D721Med (cell line): ENCODE measurements at regions not wholly inside any gene's neighbourhood (a gene's known extent, or its start where the extent isn't known, plus 50 kb on each side); places are given as distances from the start of the nearest gene placed in this dataset.

Experiments used
- DNase-seq: peaks from one replicate; pipeline ENCODE4 v3.0.0; 2011; ENCODE audit warnings: low spot score; ENCODE audit not compliant: insufficient read length
- FAIRE-seq: peaks from 2 replicates; lab custom pipeline; 2011; peaks lifted over from hg19 to GRCh38; lab: Jason Lieb, UNC
- TF ChIP-seq, protein P1 (sequence below): IDR thresholded peaks from 2 replicates; pipeline ENCODE4 v1.5.1; 2012; ENCODE audit warnings: mild to moderate bottlenecking, control low read depth; ENCODE audit not compliant: insufficient read depth; ENCODE audit errors: missing control alignments

- TF ChIP-seq, protein P1, sequence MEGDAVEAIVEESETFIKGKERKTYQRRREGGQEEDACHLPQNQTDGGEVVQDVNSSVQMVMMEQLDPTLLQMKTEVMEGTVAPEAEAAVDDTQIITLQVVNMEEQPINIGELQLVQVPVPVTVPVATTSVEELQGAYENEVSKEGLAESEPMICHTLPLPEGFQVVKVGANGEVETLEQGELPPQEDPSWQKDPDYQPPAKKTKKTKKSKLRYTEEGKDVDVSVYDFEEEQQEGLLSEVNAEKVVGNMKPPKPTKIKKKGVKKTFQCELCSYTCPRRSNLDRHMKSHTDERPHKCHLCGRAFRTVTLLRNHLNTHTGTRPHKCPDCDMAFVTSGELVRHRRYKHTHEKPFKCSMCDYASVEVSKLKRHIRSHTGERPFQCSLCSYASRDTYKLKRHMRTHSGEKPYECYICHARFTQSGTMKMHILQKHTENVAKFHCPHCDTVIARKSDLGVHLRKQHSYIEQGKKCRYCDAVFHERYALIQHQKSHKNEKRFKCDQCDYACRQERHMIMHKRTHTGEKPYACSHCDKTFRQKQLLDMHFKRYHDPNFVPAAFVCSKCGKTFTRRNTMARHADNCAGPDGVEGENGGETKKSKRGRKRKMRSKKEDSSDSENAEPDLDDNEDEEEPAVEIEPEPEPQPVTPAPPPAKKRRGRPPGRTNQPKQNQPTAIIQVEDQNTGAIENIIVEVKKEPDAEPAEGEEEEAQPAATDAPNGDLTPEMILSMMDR, result no peak
- DNase-seq, result no peak
- FAIRE-seq, result no peak
Measured at GRCh38 chr4:136516371-136516770, 1015.9 kb downstream of the PCDH18 start.

DNA sequence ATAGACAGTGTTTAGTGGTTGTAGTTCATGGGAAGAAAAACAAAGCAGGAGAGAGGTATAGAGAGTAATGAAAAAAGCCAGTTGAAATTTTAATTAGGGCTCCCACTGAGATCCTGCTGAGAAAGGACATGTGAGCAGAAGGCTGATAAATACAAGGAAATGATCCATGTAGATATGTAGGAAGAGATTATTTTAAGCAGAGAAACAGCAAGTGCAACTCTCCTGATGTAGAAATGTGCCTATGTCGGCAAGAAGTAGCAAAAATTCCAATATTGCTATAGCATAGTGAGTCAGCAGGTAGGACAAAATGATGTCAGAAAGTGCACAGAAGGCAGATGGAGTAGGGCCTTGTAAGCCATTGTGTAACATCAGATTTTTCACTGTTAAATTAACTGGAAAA lies 1027.3 kb downstream of the PCDH18 start:
- DNase-seq (no peak), FAIRE-seq (no peak)
- TF ChIP-seq, protein P1, result no peak

DNA sequence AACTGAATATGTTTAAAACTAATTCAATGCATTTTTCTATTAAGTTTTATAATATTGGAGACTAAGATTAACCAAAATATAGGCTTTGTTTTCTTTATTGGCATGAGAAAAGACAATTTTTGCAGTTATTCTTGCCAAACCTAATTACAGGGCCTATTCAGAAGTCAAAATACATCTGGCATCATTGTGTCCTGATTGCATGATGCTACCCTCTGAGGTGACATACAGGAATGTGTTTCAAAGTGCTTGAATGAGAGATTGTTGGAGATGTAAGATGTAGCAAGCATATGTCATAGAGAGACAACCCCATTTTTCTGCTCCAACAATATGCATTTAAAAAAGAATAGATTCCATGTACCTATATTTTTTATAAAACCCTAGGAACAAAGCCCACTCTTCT lies 1036.4 kb downstream of the PCDH18 start:
- TF ChIP-seq, protein P1, result no peak
- FAIRE-seq (no peak), DNase-seq (no peak)

DNA sequence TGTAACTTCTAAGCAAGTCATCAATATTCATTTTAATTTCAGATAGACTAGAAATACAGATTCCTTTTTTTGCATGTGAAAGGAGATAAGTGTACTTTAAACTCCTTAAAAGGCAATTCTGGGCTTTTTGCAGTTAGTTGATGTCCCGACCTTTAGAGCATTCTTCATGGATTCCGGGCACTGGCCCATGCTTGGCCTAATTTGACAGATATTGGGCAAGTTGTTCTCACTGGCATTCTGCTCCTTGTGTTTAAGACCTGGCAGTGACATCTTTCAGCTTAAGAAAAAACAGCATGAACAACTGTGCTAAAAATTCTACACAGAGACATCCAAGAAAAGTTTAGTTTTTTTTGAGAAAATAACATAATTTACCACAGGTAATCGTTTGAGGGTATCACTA lies 1037.2 kb downstream of the PCDH18 start:
- DNase-seq, result no peak
- TF ChIP-seq, protein P1, result no peak
- FAIRE-seq, result no peak

GRCh38 chr4:136489101-136489500 lies 1043.2 kb downstream of the PCDH18 start:
- FAIRE-seq (no peak), DNase-seq (no peak)
- TF ChIP-seq, protein P1, result no peak

DNA sequence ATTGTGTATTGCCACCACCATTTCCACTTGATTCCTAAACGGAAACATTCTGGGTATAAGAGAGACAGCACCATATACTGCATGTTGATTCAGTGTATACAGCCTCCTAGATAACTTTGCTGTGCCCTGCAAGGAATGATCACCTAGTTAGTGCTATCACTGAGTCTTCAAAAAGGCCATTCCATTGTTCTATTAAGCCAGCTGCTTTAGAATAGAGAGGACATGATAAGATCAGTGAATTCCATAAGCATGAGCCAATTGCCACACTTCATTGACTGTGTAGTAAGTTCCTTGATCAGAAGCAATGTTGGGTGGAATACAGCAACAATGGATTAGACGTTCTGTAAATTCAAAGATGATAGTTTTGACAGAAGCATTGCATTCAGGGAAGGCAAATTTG lies 1047.3 kb downstream of the PCDH18 start:
- TF ChIP-seq, protein P1, result no peak
- DNase-seq (no peak), FAIRE-seq (no peak)

DNA sequence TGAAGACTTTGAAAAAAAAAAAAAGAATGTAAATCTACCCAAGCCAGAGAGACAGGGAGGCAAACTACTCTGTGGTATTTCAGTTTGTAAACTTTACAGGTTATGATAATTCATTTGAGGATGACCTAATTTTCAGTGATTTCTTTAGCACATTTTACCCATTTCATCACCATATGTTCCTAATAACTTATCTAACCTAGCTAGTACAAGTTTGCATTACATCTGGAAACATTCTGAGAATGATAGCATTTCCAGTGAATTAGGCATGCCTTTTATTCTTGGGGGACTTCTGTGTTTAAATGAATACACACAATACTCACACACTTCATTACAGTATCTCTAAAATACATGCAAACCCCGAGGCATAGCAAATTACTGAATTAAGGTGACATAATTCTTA lies 1055.5 kb downstream of the PCDH18 start:
- FAIRE-seq, result no peak
- TF ChIP-seq, protein P1, result no peak

More for the DNA sequence above, 1055.5 kb downstream of the PCDH18 start:
- no peak for DNase-seq
